GM23338 (cell line): ENCODE measurements at regions not wholly inside any gene's neighbourhood (a gene's known extent, or its start where the extent isn't known, plus 50 kb on each side); places are given as distances from the start of the nearest gene placed in this dataset.

Experiments used
- CREB1 ChIP-seq: fragments of 250-450 bp; sonication (Bioruptor Pico); IDR thresholded peaks from 2 replicates; pipeline ENCODE4 v1.5.0; 2020; ENCODE audit warnings: low read depth, mild to moderate bottlenecking, moderate library complexity
- EZH2 ChIP-seq: fragments of 200-600 bp; sonication (generic); IDR thresholded peaks from one replicate; pipeline ENCODE4 v1.8.0; 2017; ENCODE audit warnings: antibody characterized with exemption, mild to moderate bottlenecking, low read depth; ENCODE audit not compliant: unreplicated experiment
- EZH2phosphoT487 ChIP-seq: fragments of 200-600 bp; sonication (generic); IDR thresholded peaks from one replicate; pipeline ENCODE4 v1.8.1; 2018; ENCODE audit warnings: antibody characterized with exemption; ENCODE audit not compliant: unreplicated experiment
- JUNB ChIP-seq: IDR thresholded peaks from one replicate; pipeline ENCODE4 v1.6.1; 2016; ENCODE audit warnings: antibody characterized with exemption; ENCODE audit not compliant: unreplicated experiment
- NANOG ChIP-seq: IDR thresholded peaks from 2 replicates; pipeline ENCODE4 v1.6.1; 2016; ENCODE audit warnings: antibody characterized with exemption, borderline replicate concordance
- POLR2AphosphoS5 ChIP-seq: IDR thresholded peaks from 2 replicates; pipeline ENCODE4 v1.6.1; 2016; ENCODE audit warnings: antibody characterized with exemption, low read depth
- STAT1 ChIP-seq: IDR thresholded peaks from one replicate; pipeline ENCODE4 v1.6.1; 2016; ENCODE audit warnings: antibody characterized with exemption; ENCODE audit not compliant: unreplicated experiment
- ZNF114 ChIP-seq: fragments of 250-450 bp; sonication (Bioruptor Pico); IDR thresholded peaks from 2 replicates; pipeline ENCODE4 v1.5.0; 2020; ENCODE audit warnings: mild to moderate bottlenecking, moderate library complexity
- ZNF331 ChIP-seq: fragments of 250-450 bp; sonication (Bioruptor Pico); IDR thresholded peaks from 2 replicates; pipeline ENCODE4 v1.5.0; 2020; ENCODE audit warnings: low read depth, mild to moderate bottlenecking, moderate library complexity
- TF ChIP-seq, protein P1 (sequence below), 2 experiments: fragments of 200-600 bp in 1 of 2; sonication (generic) in 1 of 2; conservative IDR thresholded peaks; 2 replicates each; pipeline versions ENCODE4 v1.5.1 to v1.6.1; 2016 to 2017; ENCODE audit warnings: antibody characterized with exemption in 2 of 2, low read depth in 2 of 2, mild to moderate bottlenecking in 2 of 2, moderate library complexity in 1 of 2
- TF ChIP-seq, protein P2 (sequence below): fragments of 250-450 bp; sonication (Bioruptor Pico); IDR thresholded peaks from 2 replicates; pipeline ENCODE4 v1.5.0; 2020; ENCODE audit warnings: mild to moderate bottlenecking, moderate library complexity
- TF ChIP-seq, protein P3 (sequence below): IDR thresholded peaks from one replicate; pipeline ENCODE4 v1.6.1; 2018; ENCODE audit warnings: antibody characterized with exemption; ENCODE audit not compliant: unreplicated experiment
- TF ChIP-seq, protein P4 (sequence below): IDR thresholded peaks from 2 replicates; pipeline ENCODE4 v1.6.1; 2016; ENCODE audit warnings: antibody characterized with exemption

DNA sequence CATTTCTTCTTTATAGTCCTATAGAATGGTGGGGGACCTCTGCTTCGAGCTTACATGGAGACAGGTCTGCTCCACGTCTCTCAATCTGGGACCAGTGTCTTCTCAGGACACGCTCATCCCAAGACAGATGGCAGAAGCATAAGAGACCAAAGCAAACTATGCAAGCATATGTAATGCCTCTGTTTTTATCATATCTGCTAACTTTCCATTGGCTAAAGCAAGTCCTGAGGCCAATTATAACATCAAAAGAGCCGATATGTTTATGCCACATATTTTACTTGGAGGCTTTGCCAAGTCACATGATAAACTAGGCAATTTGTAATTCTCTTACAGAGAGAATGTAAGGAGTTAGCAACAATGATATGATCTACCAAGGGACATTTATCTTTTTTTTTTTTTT, 102.6 kb upstream of the NRBF2 start:
- TF ChIP-seq, protein P1, sequence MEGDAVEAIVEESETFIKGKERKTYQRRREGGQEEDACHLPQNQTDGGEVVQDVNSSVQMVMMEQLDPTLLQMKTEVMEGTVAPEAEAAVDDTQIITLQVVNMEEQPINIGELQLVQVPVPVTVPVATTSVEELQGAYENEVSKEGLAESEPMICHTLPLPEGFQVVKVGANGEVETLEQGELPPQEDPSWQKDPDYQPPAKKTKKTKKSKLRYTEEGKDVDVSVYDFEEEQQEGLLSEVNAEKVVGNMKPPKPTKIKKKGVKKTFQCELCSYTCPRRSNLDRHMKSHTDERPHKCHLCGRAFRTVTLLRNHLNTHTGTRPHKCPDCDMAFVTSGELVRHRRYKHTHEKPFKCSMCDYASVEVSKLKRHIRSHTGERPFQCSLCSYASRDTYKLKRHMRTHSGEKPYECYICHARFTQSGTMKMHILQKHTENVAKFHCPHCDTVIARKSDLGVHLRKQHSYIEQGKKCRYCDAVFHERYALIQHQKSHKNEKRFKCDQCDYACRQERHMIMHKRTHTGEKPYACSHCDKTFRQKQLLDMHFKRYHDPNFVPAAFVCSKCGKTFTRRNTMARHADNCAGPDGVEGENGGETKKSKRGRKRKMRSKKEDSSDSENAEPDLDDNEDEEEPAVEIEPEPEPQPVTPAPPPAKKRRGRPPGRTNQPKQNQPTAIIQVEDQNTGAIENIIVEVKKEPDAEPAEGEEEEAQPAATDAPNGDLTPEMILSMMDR (conservative IDR thresholded peaks at IDR 0.05; ENCODE audit: low read depth in 2 of 2) = no peak
- TF ChIP-seq JUNB = no peak
- TF ChIP-seq EZH2 = no peak
- TF ChIP-seq, protein P2, sequence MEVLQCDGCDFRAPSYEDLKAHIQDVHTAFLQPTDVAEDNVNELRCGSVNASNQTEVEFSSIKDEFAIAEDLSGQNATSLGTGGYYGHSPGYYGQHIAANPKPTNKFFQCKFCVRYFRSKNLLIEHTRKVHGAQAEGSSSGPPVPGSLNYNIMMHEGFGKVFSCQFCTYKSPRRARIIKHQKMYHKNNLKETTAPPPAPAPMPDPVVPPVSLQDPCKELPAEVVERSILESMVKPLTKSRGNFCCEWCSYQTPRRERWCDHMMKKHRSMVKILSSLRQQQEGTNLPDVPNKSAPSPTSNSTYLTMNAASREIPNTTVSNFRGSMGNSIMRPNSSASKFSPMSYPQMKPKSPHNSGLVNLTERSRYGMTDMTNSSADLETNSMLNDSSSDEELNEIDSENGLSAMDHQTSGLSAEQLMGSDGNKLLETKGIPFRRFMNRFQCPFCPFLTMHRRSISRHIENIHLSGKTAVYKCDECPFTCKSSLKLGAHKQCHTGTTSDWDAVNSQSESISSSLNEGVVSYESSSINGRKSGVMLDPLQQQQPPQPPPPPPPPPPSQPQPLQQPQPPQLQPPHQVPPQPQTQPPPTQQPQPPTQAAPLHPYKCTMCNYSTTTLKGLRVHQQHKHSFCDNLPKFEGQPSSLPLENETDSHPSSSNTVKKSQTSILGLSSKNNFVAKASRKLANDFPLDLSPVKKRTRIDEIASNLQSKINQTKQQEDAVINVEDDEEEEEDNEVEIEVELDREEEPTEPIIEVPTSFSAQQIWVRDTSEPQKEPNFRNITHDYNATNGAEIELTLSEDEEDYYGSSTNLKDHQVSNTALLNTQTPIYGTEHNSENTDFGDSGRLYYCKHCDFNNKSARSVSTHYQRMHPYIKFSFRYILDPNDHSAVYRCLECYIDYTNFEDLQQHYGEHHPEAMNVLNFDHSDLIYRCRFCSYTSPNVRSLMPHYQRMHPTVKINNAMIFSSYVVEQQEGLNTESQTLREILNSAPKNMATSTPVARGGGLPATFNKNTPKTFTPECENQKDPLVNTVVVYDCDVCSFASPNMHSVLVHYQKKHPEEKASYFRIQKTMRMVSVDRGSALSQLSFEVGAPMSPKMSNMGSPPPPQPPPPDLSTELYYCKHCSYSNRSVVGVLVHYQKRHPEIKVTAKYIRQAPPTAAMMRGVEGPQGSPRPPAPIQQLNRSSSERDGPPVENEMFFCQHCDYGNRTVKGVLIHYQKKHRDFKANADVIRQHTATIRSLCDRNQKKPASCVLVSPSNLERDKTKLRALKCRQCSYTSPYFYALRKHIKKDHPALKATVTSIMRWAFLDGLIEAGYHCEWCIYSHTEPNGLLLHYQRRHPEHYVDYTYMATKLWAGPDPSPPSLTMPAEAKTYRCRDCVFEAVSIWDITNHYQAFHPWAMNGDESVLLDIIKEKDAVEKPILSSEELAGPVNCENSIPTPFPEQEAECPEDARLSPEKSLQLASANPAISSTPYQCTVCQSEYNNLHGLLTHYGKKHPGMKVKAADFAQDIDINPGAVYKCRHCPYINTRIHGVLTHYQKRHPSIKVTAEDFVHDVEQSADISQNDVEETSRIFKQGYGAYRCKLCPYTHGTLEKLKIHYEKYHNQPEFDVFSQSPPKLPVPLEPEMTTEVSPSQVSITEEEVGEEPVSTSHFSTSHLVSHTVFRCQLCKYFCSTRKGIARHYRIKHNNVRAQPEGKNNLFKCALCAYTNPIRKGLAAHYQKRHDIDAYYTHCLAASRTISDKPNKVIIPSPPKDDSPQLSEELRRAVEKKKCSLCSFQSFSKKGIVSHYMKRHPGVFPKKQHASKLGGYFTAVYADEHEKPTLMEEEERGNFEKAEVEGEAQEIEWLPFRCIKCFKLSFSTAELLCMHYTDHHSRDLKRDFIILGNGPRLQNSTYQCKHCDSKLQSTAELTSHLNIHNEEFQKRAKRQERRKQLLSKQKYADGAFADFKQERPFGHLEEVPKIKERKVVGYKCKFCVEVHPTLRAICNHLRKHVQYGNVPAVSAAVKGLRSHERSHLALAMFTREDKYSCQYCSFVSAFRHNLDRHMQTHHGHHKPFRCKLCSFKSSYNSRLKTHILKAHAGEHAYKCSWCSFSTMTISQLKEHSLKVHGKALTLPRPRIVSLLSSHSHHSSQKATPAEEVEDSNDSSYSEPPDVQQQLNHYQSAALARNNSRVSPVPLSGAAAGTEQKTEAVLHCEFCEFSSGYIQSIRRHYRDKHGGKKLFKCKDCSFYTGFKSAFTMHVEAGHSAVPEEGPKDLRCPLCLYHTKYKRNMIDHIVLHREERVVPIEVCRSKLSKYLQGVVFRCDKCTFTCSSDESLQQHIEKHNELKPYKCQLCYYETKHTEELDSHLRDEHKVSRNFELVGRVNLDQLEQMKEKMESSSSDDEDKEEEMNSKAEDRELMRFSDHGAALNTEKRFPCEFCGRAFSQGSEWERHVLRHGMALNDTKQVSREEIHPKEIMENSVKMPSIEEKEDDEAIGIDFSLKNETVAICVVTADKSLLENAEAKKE (CRISPR knock-in tag) = no peak
- TF ChIP-seq, protein P3, sequence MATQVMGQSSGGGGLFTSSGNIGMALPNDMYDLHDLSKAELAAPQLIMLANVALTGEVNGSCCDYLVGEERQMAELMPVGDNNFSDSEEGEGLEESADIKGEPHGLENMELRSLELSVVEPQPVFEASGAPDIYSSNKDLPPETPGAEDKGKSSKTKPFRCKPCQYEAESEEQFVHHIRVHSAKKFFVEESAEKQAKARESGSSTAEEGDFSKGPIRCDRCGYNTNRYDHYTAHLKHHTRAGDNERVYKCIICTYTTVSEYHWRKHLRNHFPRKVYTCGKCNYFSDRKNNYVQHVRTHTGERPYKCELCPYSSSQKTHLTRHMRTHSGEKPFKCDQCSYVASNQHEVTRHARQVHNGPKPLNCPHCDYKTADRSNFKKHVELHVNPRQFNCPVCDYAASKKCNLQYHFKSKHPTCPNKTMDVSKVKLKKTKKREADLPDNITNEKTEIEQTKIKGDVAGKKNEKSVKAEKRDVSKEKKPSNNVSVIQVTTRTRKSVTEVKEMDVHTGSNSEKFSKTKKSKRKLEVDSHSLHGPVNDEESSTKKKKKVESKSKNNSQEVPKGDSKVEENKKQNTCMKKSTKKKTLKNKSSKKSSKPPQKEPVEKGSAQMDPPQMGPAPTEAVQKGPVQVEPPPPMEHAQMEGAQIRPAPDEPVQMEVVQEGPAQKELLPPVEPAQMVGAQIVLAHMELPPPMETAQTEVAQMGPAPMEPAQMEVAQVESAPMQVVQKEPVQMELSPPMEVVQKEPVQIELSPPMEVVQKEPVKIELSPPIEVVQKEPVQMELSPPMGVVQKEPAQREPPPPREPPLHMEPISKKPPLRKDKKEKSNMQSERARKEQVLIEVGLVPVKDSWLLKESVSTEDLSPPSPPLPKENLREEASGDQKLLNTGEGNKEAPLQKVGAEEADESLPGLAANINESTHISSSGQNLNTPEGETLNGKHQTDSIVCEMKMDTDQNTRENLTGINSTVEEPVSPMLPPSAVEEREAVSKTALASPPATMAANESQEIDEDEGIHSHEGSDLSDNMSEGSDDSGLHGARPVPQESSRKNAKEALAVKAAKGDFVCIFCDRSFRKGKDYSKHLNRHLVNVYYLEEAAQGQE = no peak
- no peak for TF ChIP-seq EZH2phosphoT487
- no peak for TF ChIP-seq CREB1 (CRISPR knock-in tag)
- TF ChIP-seq POLR2AphosphoS5 = no peak
- TF ChIP-seq, protein P4, sequence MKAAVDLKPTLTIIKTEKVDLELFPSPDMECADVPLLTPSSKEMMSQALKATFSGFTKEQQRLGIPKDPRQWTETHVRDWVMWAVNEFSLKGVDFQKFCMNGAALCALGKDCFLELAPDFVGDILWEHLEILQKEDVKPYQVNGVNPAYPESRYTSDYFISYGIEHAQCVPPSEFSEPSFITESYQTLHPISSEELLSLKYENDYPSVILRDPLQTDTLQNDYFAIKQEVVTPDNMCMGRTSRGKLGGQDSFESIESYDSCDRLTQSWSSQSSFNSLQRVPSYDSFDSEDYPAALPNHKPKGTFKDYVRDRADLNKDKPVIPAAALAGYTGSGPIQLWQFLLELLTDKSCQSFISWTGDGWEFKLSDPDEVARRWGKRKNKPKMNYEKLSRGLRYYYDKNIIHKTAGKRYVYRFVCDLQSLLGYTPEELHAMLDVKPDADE = no peak
- no peak for TF ChIP-seq STAT1
- no peak for TF ChIP-seq ZNF114 (CRISPR knock-in tag)
- no peak for TF ChIP-seq NANOG
- TF ChIP-seq ZNF331 (CRISPR knock-in tag) = no peak
